HepG2 (cell line): ENCODE measurements at regions not wholly inside any gene's neighbourhood (a gene's known extent, or its start where the extent isn't known, plus 50 kb on each side); places are given as distances from the start of the nearest gene placed in this dataset.

ENCODE experiments used
- ATAC-seq: fragments of 200-7000 bp; cut with Tn5 transposase; 3 replicates; pipeline ENCODE4 v1.9.1; 2020; ENCODE audit warnings: mild to moderate bottlenecking, moderate library complexity
- BruUV-seq: library from RNA; stranded (reverse); fragments of 400-500 nt; replicated peaks from 2 replicates; lab custom pipeline; 2021; lab: Mats Ljungman, UMichigan
- CTCF ChIA-PET: fragments of 300-600 bp; formaldehyde crosslinking; extraction: SDS; loops from one replicate; lab custom pipeline; 2021; ENCODE audit warnings: low total read pairs, inconsistent platforms, low intra/inter-chr PET ratio; lab: Yijun Ruan, JAX
- POLR2A ChIA-PET: fragments of 350-600 bp; sonication (Branson Sonifier 250); formaldehyde crosslinking; loops from one replicate; lab custom pipeline; 2020; ENCODE audit warnings: antibody characterized with exemption, inconsistent platforms; lab: Yijun Ruan, JAX
- DNase-seq: peaks from one replicate; pipeline ENCODE4 v3.0.0-alpha.2; 2015; ENCODE audit warnings: low spot score
- FAIRE-seq: peaks from 3 replicates; lab custom pipeline; 2011; peaks lifted over from hg19 to GRCh38; lab: Jason Lieb, UNC
- H2AFZ ChIP-seq: one replicate; pipeline ENCODE4 v1.6.1; 2011; ENCODE audit warnings: low read length, inconsistent platforms
- H3K27ac ChIP-seq: fragments of 300-600 bp; 3 replicates; pipeline ENCODE4 v1.8.0; 2011; ENCODE audit warnings: mixed run types, mild to moderate bottlenecking, mixed read lengths, low read length, inconsistent platforms; ENCODE audit not compliant: insufficient read depth; ENCODE audit errors: extremely low read length
- H3K27me3 ChIP-seq, 2 experiments: fragments of 200-600 bp in 1 of 2; 2 replicates in 1 of 2; 3 replicates in 1 of 2; pipeline versions ENCODE4 v1.6.0 to v1.8.0; 2011; ENCODE audit warnings: low read length in 2 of 2, mild to moderate bottlenecking in 2 of 2, moderate library complexity in 2 of 2, inconsistent platforms in 1 of 2; ENCODE audit not compliant: insufficient read depth in 2 of 2, control insufficient read depth in 1 of 2
- H3K36me3 ChIP-seq, 2 experiments: fragments of 200-600 bp in 1 of 2; replicated peaks in 1 of 2; 2 replicates in 1 of 2; 3 replicates in 1 of 2; pipeline versions ENCODE4 v1.5.1 to v1.8.0; 2011; ENCODE audit warnings: low read length in 2 of 2, inconsistent platforms in 1 of 2; ENCODE audit not compliant: insufficient read depth in 2 of 2, control insufficient read depth in 1 of 2
- H3K4me1 ChIP-seq: 2 replicates; pipeline ENCODE4 v1.5.1; 2012; ENCODE audit warnings: low read length, inconsistent platforms; ENCODE audit not compliant: insufficient read depth
- H3K4me2 ChIP-seq: 2 replicates; pipeline ENCODE4 v1.6.0; 2011; ENCODE audit warnings: low read depth, low read length, inconsistent platforms
- H3K4me3 ChIP-seq, 3 experiments: fragments of 200-600 bp in 1 of 3; sonication (generic), shearing (Covaris generic) in 1 of 3; replicated peaks in 1 of 3; 2 replicates each; pipeline ENCODE4 v1.5.1; 2011 to 2016; ENCODE audit warnings: low read length in 3 of 3, inconsistent platforms in 2 of 3, low read depth in 2 of 3, mild to moderate bottlenecking in 2 of 3, control low read depth in 1 of 3, mixed read lengths in 1 of 3; ENCODE audit not compliant: insufficient read depth in 1 of 3
- H3K79me2 ChIP-seq: one replicate; pipeline ENCODE4 v1.6.1; 2011; ENCODE audit warnings: low read length, inconsistent platforms; ENCODE audit not compliant: insufficient read depth
- H3K9ac ChIP-seq: 2 replicates; pipeline ENCODE4 v1.6.0; 2011; ENCODE audit warnings: mild to moderate bottlenecking, low read depth, low read length, inconsistent platforms; ENCODE audit not compliant: insufficient read depth
- H3K9me3 ChIP-seq: 2 replicates; pipeline ENCODE4 v1.5.1; 2012; ENCODE audit warnings: mild to moderate bottlenecking, low read length
- H4K20me1 ChIP-seq: 2 replicates; pipeline ENCODE4 v1.6.0; 2011; ENCODE audit warnings: inconsistent platforms, mild to moderate bottlenecking, low read length, moderate library complexity; ENCODE audit not compliant: insufficient read depth
- AGO2 ChIP-seq: fragments of 200-400 bp; formaldehyde crosslinking; optimal IDR thresholded peaks from 2 replicates; pipeline ENCODE3; 2017; ENCODE audit warnings: mild to moderate bottlenecking, low read depth, low read length, moderate library complexity
- ATAD3A ChIP-seq: sonication (generic); formaldehyde crosslinking; IDR thresholded peaks from 2 replicates; pipeline ENCODE4 v1.4.0; 2020; ENCODE audit warnings: missing genetic modification reagents
- NPAS2 ChIP-seq: sonication (generic); formaldehyde crosslinking; IDR thresholded peaks from 2 replicates; pipeline ENCODE4 v1.8.0; 2022; ENCODE audit warnings: mild to moderate bottlenecking, missing genetic modification reagents, borderline replicate concordance
- SIX1 ChIP-seq: sonication (generic); formaldehyde crosslinking; IDR thresholded peaks from 2 replicates; pipeline ENCODE4 v1.4.0; 2020; ENCODE audit warnings: missing genetic modification reagents, borderline replicate concordance
- ZMYM4 ChIP-seq: sonication (generic); formaldehyde crosslinking; IDR thresholded peaks from 2 replicates; pipeline ENCODE4 v1.8.1; 2023; ENCODE audit warnings: mild to moderate bottlenecking, missing genetic modification reagents
- ZNF460 ChIP-seq: sonication (generic); formaldehyde crosslinking; IDR thresholded peaks from 2 replicates; pipeline ENCODE4 v1.5.1; 2020; ENCODE audit warnings: missing genetic modification reagents, mild to moderate bottlenecking, borderline replicate concordance
- ZNF678 ChIP-seq: sonication (generic); formaldehyde crosslinking; IDR thresholded peaks from 2 replicates; pipeline ENCODE4 v1.4.0; 2020; ENCODE audit warnings: mild to moderate bottlenecking, missing genetic modification reagents
- ZSCAN31 ChIP-seq: sonication (generic); formaldehyde crosslinking; IDR thresholded peaks from 2 replicates; pipeline ENCODE4 v1.5.0; 2020; ENCODE audit warnings: low read depth, mild to moderate bottlenecking, missing genetic modification reagents
- ZZZ3 ChIP-seq: sonication (generic); formaldehyde crosslinking; IDR thresholded peaks from 2 replicates; pipeline ENCODE4 v1.4.0; 2020; ENCODE audit warnings: missing genetic modification reagents, mild to moderate bottlenecking, borderline replicate concordance
- WGBS: methylation state at CpG from one replicate; pipeline ENCODE4 v1.1.6; 2017; ENCODE audit warnings: low lambda C conversion rate; 5-methylcytosine and 5-hydroxymethylcytosine counted together
- in situ Hi-C: cut with HindIII; loops from 2 replicates; pipeline ENCODE4 v1.10.0; 2017; ENCODE audit warnings: low pct_unique_long_range_greater_than_20kb; ENCODE audit not compliant: extremely low pct_ligation_motif_present
- intact Hi-C: fragments of 100-400 bp; cut with micrococcal nuclease; formaldehyde crosslinking; loops from one replicate; pipeline ENCODE4 v1.10.0; 2022; ENCODE audit not compliant: unreplicated experiment
- TF ChIP-seq, protein P1 (sequence below): sonication (generic); formaldehyde crosslinking; IDR thresholded peaks from 2 replicates; pipeline ENCODE4 v1.8.1; 2023; ENCODE audit warnings: missing genetic modification reagents, inconsistent platforms, borderline replicate concordance
- TF ChIP-seq, protein P2 (sequence below): sonication (generic); formaldehyde crosslinking; IDR thresholded peaks from 2 replicates; pipeline ENCODE4 v1.4.0; 2020; ENCODE audit warnings: mild to moderate bottlenecking, low read depth, missing genetic modification reagents
- TF ChIP-seq, protein P3 (sequence below): sonication (generic); formaldehyde crosslinking; IDR thresholded peaks from 2 replicates; pipeline ENCODE4 v1.4.0; 2020; ENCODE audit warnings: missing genetic modification reagents, borderline replicate concordance
- TF ChIP-seq, protein P4 (sequence below): sonication (generic); formaldehyde crosslinking; IDR thresholded peaks from 2 replicates; pipeline ENCODE4 v1.4.0; 2020; ENCODE audit warnings: mild to moderate bottlenecking, missing genetic modification reagents

DNA sequence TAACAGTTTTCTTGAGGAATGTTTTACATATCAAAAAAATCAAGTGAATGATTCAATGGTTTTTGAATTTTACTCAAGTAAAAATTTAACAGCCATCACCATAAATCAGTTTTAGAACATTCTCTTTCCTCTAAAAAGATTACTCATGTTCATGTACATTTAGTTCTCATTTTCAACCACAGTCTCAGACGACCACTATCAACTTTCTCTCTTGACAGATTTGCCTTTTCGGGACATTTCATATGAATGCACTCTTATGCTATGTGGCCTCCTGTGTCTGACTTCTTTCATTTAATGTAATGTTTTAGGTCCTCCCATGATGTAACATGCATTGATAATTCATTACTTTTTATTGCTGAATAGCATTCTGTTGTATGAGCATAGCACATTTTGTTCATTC lies 309.3 kb upstream of the PLSCR5 start (continued):
- TF ChIP-seq, protein P1, sequence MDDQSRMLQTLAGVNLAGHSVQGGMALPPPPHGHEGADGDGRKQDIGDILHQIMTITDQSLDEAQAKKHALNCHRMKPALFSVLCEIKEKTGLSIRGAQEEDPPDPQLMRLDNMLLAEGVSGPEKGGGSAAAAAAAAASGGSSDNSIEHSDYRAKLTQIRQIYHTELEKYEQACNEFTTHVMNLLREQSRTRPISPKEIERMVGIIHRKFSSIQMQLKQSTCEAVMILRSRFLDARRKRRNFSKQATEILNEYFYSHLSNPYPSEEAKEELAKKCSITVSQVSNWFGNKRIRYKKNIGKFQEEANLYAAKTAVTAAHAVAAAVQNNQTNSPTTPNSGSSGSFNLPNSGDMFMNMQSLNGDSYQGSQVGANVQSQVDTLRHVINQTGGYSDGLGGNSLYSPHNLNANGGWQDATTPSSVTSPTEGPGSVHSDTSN (CRISPR knock-in tag): no peak
- TF ChIP-seq ZNF678 (no peak), ZNF460 (no peak), ZMYM4 (CRISPR knock-in tag) (no peak), ATAD3A (CRISPR knock-in tag) (no peak), ZSCAN31 (CRISPR knock-in tag) (no peak), SIX1 (no peak)
- TF ChIP-seq, protein P2, sequence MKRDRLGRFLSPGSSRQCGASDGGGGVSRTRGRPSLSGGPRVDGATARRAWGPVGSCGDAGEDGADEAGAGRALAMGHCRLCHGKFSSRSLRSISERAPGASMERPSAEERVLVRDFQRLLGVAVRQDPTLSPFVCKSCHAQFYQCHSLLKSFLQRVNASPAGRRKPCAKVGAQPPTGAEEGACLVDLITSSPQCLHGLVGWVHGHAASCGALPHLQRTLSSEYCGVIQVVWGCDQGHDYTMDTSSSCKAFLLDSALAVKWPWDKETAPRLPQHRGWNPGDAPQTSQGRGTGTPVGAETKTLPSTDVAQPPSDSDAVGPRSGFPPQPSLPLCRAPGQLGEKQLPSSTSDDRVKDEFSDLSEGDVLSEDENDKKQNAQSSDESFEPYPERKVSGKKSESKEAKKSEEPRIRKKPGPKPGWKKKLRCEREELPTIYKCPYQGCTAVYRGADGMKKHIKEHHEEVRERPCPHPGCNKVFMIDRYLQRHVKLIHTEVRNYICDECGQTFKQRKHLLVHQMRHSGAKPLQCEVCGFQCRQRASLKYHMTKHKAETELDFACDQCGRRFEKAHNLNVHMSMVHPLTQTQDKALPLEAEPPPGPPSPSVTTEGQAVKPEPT: no peak

DNA sequence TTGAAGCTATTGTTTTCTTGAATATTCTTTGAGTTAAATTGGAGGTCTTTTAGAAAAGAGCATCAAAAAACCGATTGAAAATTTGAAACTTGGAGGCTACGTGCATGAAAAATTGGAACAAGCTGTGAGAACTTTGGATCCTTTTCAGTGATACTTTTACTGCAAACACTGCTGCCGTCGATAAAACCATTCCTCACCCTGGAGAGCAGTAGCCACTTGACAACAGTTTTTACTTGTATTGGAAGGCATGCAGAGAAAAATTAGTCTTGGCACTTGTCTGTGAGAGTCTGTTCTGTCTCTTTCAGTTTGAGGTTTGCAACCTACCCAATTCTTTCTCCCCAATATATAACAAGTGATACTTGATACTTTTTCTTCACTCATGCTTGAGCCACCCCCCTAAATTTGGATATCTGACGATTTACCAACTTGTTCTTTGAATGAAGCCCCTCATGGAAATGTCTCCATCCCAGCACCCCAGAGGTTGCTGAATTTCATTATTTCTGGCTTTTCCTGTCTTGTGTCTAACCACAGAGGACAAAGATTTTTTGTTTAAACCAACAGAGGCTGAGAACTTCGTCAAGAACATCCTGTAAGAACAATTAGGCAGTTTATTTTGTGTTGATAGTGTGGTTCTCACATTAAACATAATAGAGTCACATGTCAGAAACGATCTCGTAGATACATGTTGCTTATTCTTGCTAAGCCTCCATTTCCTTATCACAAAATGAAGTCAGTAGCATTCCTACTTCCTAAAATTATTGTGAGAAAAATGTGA lies 307.3 kb upstream of the PLSCR5 start:
- WGBS: 1% methylated on average over 8 of the region's 8 CpGs
- Histone ChIP-seq H3K9me3 (no peaks in the 10 kb centered on the region), H3K4me1 (no peaks in the 10 kb centered on the region), H3K9ac (no peak overlapping the region), H4K20me1 (no peaks in the 10 kb centered on the region), H3K4me2 (no peak overlapping the region), H3K79me2 (no peaks in the 10 kb centered on the region), H3K27ac (no peak overlapping the region), H2AFZ (no peak overlapping the region), H3K27me3 (no peaks in the 10 kb centered on the region), H3K36me3 (no peaks in the 10 kb centered on the region), H3K4me3 (no peak overlapping the region)
- POLR2A ChIA-PET: no interaction called here
- ATAC-seq: no peak
- CTCF ChIA-PET: no interaction called here
- no TSS peak for BruUV-seq
- no peak for FAIRE-seq
- no peak for DNase-seq
- in situ Hi-C loops (no loop called here), intact Hi-C loops (no loop called here)
- no peak for TF ChIP-seq NPAS2
- TF ChIP-seq, protein P3, sequence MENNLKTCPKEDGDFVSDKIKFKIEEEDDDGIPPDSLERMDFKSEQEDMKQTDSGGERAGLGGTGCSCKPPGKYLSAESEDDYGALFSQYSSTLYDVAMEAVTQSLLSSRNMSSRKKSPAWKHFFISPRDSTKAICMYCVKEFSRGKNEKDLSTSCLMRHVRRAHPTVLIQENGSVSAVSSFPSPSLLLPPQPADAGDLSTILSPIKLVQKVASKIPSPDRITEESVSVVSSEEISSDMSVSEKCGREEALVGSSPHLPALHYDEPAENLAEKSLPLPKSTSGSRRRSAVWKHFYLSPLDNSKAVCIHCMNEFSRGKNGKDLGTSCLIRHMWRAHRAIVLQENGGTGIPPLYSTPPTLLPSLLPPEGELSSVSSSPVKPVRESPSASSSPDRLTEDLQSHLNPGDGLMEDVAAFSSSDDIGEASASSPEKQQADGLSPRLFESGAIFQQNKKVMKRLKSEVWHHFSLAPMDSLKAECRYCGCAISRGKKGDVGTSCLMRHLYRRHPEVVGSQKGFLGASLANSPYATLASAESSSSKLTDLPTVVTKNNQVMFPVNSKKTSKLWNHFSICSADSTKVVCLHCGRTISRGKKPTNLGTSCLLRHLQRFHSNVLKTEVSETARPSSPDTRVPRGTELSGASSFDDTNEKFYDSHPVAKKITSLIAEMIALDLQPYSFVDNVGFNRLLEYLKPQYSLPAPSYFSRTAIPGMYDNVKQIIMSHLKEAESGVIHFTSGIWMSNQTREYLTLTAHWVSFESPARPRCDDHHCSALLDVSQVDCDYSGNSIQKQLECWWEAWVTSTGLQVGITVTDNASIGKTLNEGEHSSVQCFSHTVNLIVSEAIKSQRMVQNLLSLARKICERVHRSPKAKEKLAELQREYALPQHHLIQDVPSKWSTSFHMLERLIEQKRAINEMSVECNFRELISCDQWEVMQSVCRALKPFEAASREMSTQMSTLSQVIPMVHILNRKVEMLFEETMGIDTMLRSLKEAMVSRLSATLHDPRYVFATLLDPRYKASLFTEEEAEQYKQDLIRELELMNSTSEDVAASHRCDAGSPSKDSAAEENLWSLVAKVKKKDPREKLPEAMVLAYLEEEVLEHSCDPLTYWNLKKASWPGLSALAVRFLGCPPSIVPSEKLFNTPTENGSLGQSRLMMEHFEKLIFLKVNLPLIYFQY (CRISPR knock-in tag): no peak
- TF ChIP-seq, protein P4, sequence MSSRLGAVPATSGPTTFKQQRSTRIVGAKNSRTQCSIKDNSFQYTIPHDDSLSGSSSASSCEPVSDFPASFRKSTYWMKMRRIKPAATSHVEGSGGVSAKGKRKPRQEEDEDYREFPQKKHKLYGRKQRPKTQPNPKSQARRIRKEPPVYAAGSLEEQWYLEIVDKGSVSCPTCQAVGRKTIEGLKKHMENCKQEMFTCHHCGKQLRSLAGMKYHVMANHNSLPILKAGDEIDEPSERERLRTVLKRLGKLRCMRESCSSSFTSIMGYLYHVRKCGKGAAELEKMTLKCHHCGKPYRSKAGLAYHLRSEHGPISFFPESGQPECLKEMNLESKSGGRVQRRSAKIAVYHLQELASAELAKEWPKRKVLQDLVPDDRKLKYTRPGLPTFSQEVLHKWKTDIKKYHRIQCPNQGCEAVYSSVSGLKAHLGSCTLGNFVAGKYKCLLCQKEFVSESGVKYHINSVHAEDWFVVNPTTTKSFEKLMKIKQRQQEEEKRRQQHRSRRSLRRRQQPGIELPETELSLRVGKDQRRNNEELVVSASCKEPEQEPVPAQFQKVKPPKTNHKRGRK (CRISPR knock-in tag): no peak
- no peak for TF ChIP-seq AGO2
- no peak for TF ChIP-seq ZZZ3
